SH-SY5Y (cell line): ENCODE measurements at regions not wholly inside any gene's neighbourhood (a gene's known extent, or its start where the extent isn't known, plus 50 kb on each side); places are given as distances from the start of the nearest gene placed in this dataset.

Experiments used
- GATA2 ChIP-seq: IDR thresholded peaks from 2 replicates; pipeline ENCODE4 v1.6.1; 2011; ENCODE audit warnings: mild to moderate bottlenecking, low read depth, low read length
- GATA3 ChIP-seq: IDR thresholded peaks from 2 replicates; pipeline ENCODE4 v1.6.1; 2011; ENCODE audit warnings: low read depth, mild to moderate bottlenecking, low read length, moderate library complexity

- TF ChIP-seq GATA2 (no peak), GATA3 (no peak)
Measured at GRCh38 chr13:78868991-78869390, 210.0 kb upstream of the OBI1 start.
